ENCODE measurements at regions not wholly inside any gene's neighbourhood (a gene's known extent, or its start where the extent isn't known, plus 50 kb on each side); places are given as distances from the start of the nearest gene placed in this dataset.

- no peak for TF ChIP-seq CTCF (conservative IDR thresholded peaks at IDR 0.05; ENCODE audit: low read depth, low read length)
- no peak for DNase-seq (ENCODE audit: low read depth)
- no peak overlapping the region for H3K4me3 ChIP-seq (ENCODE audit: low read depth, low read length)
These were observed 186.7 kb downstream of the SYK start for GRCh38 chr9:90988318-90988717.

GRCh38 chr9:90991953-90992352 lies 190.3 kb downstream of the SYK start:
- no peak for DNase-seq (ENCODE audit: low read depth)

GRCh38 chr9:90995516-90995915 lies 193.9 kb downstream of the SYK start:
- DNase-seq (ENCODE audit: low read depth) = no peak
- TF ChIP-seq CTCF (conservative IDR thresholded peaks at IDR 0.05; ENCODE audit: low read depth, low read length) = no peak
- no peak overlapping the region for H3K4me3 ChIP-seq (ENCODE audit: low read depth, low read length)

More at GRCh38 chr9:90991953-90992352, 190.3 kb downstream of the SYK start:
- no peak overlapping the region for H3K4me3 ChIP-seq (ENCODE audit: low read depth, low read length)
- no peak for TF ChIP-seq CTCF (conservative IDR thresholded peaks at IDR 0.05; ENCODE audit: low read depth, low read length)

GRCh38 chr9:90996154-90997065 lies 194.8 kb downstream of the SYK start:
- no peak for DNase-seq (ENCODE audit: low read depth)
- no peak overlapping the region for H3K4me3 ChIP-seq (ENCODE audit: low read depth, low read length)
- no peak for TF ChIP-seq CTCF (conservative IDR thresholded peaks at IDR 0.05; ENCODE audit: low read depth, low read length)

- no peak for TF ChIP-seq CTCF (conservative IDR thresholded peaks at IDR 0.05; ENCODE audit: low read depth, low read length)
- DNase-seq (ENCODE audit: low read depth) = no peak
- H3K4me3 ChIP-seq (ENCODE audit: low read depth, low read length) = no peak overlapping the region
These were observed 197.0 kb downstream of the SYK start for GRCh38 chr9:90998573-90998972.

- H3K4me3 ChIP-seq (ENCODE audit: low read depth, low read length) = no peak overlapping the region
- DNase-seq (ENCODE audit: low read depth) = no peak
- TF ChIP-seq CTCF (conservative IDR thresholded peaks at IDR 0.05; ENCODE audit: low read depth, low read length) = no peak
These were observed 198.1 kb downstream of the SYK start for GRCh38 chr9:90999425-91000397.

All from epithelial cell of proximal tubule (primary cell).